Activated CD8-positive, alpha-beta T cell treated with anti-CD3 and anti-CD28 coated beads for 36 hours (primary cell): ENCODE measurements at regions not wholly inside any gene's neighbourhood (a gene's known extent, or its start where the extent isn't known, plus 50 kb on each side); places are given as distances from the start of the nearest gene placed in this dataset.

Experiments
- ATAC-seq: fragments of 200-7000 bp; cut with Tn5 transposase; one replicate; pipeline ENCODE4 v1.10.0; 2021; ENCODE audit warnings: mild to moderate bottlenecking, moderate library complexity
- CTCF ChIA-PET: fragments of 350-600 bp; sonication (Branson Sonifier 250); formaldehyde crosslinking; loops from one replicate; lab custom pipeline; 2021; ENCODE audit warnings: antibody characterized with exemption; lab: Charles Lee
- POLR2A ChIA-PET: fragments of 350-600 bp; sonication (Branson Sonifier 250); formaldehyde crosslinking; loops from one replicate; lab custom pipeline; 2021; ENCODE audit warnings: antibody characterized with exemption; lab: Charles Lee
- DNase-seq: peaks from one replicate; pipeline ENCODE4 v3.0.0-alpha.2; 2020
- H3K27ac Mint-ChIP-seq: one replicate; pipeline ENCODE4 v1.8.0; 2021; ENCODE audit warnings: mild to moderate bottlenecking, mixed read lengths
- H3K27me3 Mint-ChIP-seq: one replicate; pipeline ENCODE4 v1.8.0; 2021; ENCODE audit warnings: mixed read lengths
- H3K36me3 Mint-ChIP-seq: one replicate; pipeline ENCODE4 v1.8.0; 2021; ENCODE audit warnings: low read depth, mixed read lengths
- H3K4me1 Mint-ChIP-seq: one replicate; pipeline ENCODE4 v1.8.0; 2021; ENCODE audit warnings: low read depth, mixed read lengths
- H3K4me3 Mint-ChIP-seq: one replicate; pipeline ENCODE4 v1.8.0; 2021; ENCODE audit warnings: mild to moderate bottlenecking, moderate library complexity, mixed read lengths
- H3K9me3 Mint-ChIP-seq: one replicate; pipeline ENCODE4 v1.8.0; 2021; ENCODE audit warnings: mixed read lengths
- intact Hi-C: fragments of 100-400 bp; cut with micrococcal nuclease; formaldehyde crosslinking; loops from one replicate; pipeline ENCODE4 v1.10.0; 2022
- TF ChIP-seq, protein P1 (sequence below): fragments of 200-600 bp; IDR thresholded peaks from one replicate; pipeline ENCODE4 v1.8.0; 2022; ENCODE audit warnings: antibody characterized with exemption, mild to moderate bottlenecking

- Mint-ChIP-seq H3K27ac (no peak overlapping the region), H3K4me1 (no peaks in the 10 kb centered on the region), H3K27me3 (no peaks in the 10 kb centered on the region), H3K9me3 (peaks cover 3% of the 10 kb centered on the region), H3K4me3 (no peak overlapping the region), H3K36me3 (no peaks in the 10 kb centered on the region)
- intact Hi-C loops: no loop called here
- ATAC-seq: no peak
- no peak for DNase-seq
- CTCF ChIA-PET: no interaction called here
- POLR2A ChIA-PET: no interaction called here
- TF ChIP-seq, protein P1, sequence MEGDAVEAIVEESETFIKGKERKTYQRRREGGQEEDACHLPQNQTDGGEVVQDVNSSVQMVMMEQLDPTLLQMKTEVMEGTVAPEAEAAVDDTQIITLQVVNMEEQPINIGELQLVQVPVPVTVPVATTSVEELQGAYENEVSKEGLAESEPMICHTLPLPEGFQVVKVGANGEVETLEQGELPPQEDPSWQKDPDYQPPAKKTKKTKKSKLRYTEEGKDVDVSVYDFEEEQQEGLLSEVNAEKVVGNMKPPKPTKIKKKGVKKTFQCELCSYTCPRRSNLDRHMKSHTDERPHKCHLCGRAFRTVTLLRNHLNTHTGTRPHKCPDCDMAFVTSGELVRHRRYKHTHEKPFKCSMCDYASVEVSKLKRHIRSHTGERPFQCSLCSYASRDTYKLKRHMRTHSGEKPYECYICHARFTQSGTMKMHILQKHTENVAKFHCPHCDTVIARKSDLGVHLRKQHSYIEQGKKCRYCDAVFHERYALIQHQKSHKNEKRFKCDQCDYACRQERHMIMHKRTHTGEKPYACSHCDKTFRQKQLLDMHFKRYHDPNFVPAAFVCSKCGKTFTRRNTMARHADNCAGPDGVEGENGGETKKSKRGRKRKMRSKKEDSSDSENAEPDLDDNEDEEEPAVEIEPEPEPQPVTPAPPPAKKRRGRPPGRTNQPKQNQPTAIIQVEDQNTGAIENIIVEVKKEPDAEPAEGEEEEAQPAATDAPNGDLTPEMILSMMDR: no peak
Observed at GRCh38 chr12:78321696-78322095, 491.0 kb downstream of the NAV3 start.

GRCh38 chr12:78323226-78323625, 492.5 kb downstream of the NAV3 start:
- Mint-ChIP-seq H3K4me1 (no peaks in the 10 kb centered on the region), H3K36me3 (no peaks in the 10 kb centered on the region), H3K9me3 (peaks cover 3% of the 10 kb centered on the region), H3K27me3 (no peaks in the 10 kb centered on the region), H3K27ac (no peak overlapping the region), H3K4me3 (no peak overlapping the region)
- no peak for ATAC-seq
- no peak for DNase-seq
- POLR2A ChIA-PET: no interaction called here
- intact Hi-C loops: no loop called here
- TF ChIP-seq, protein P1: no peak
- CTCF ChIA-PET: no interaction called here

GRCh38 chr12:78324234-78324633, 493.5 kb downstream of the NAV3 start:
- H3K27me3 Mint-ChIP-seq: no peaks in the 10 kb centered on the region
- ChIA-PET POLR2A (no interaction called here), CTCF (no interaction called here)
- intact Hi-C loops: no loop called here
- TF ChIP-seq, protein P1: no peak
- ATAC-seq (no peak), DNase-seq (no peak)
- no peaks in the 10 kb centered on the region for H3K36me3 Mint-ChIP-seq
- no peaks in the 10 kb centered on the region for H3K4me1 Mint-ChIP-seq
- no peak overlapping the region for H3K4me3 Mint-ChIP-seq
- no peak overlapping the region for H3K27ac Mint-ChIP-seq
- H3K9me3 Mint-ChIP-seq: peaks cover 3% of the 10 kb centered on the region

- CTCF ChIA-PET: no interaction called here
Observed at GRCh38 chr12:78328524-78328923, 497.8 kb downstream of the NAV3 start.

GRCh38 chr12:78330131-78330530, 499.4 kb downstream of the NAV3 start:
- DNase-seq (no peak), ATAC-seq (no peak)
- ChIA-PET CTCF (no interaction called here), POLR2A (no interaction called here)
- Mint-ChIP-seq H3K27ac (no peak overlapping the region), H3K9me3 (no peaks in the 10 kb centered on the region), H3K27me3 (no peaks in the 10 kb centered on the region), H3K4me3 (no peak overlapping the region), H3K4me1 (no peaks in the 10 kb centered on the region), H3K36me3 (no peaks in the 10 kb centered on the region)
- TF ChIP-seq, protein P1: no peak
- intact Hi-C loops: no loop called here

More at GRCh38 chr12:78328524-78328923, 497.8 kb downstream of the NAV3 start:
- POLR2A ChIA-PET: no interaction called here
- no peaks in the 10 kb centered on the region for H3K4me1 Mint-ChIP-seq
- no peaks in the 10 kb centered on the region for H3K27me3 Mint-ChIP-seq
- DNase-seq (no peak), ATAC-seq (no peak)
- H3K4me3 Mint-ChIP-seq: no peak overlapping the region
- TF ChIP-seq, protein P1: no peak
- intact Hi-C loops: no loop called here
- H3K9me3 Mint-ChIP-seq: no peaks in the 10 kb centered on the region
- H3K27ac Mint-ChIP-seq: no peak overlapping the region
- no peaks in the 10 kb centered on the region for H3K36me3 Mint-ChIP-seq
